MCF 10A (cell line): ENCODE measurements at regions not wholly inside any gene's neighbourhood (a gene's known extent, or its start where the extent isn't known, plus 50 kb on each side); places are given as distances from the start of the nearest gene placed in this dataset.

Source experiments
- BruUV-seq: library from RNA; stranded (reverse); fragments of 400-500 nt; replicated peaks from 2 replicates; lab custom pipeline; 2021; lab: Mats Ljungman, UMichigan
- CTCF ChIA-PET: fragments of 300-600 bp; sonication (Branson Sonifier 250); formaldehyde crosslinking; extraction: SDS; loops from one replicate; lab custom pipeline; 2021; ENCODE audit warnings: antibody characterized with exemption, inconsistent platforms; lab: Yijun Ruan, JAX
- POLR2A ChIA-PET: fragments of 300-600, 350-650 bp; sonication (Branson Sonifier 250); formaldehyde crosslinking; extraction: SDS; loops from one replicate; lab custom pipeline; 2020; ENCODE audit warnings: antibody characterized with exemption, inconsistent platforms; lab: Yijun Ruan, JAX
- DNase-seq: peaks from one replicate; pipeline ENCODE4 v3.0.0-alpha.2; 2018; ENCODE audit not compliant: unreplicated experiment
- H3K27ac Mint-ChIP-seq: one replicate; pipeline ENCODE4 v1.8.0; 2022; ENCODE audit warnings: mild to moderate bottlenecking, low read depth, mixed read lengths; ENCODE audit not compliant: unreplicated experiment
- H3K27me3 Mint-ChIP-seq: one replicate; pipeline ENCODE4 v1.8.0; 2022; ENCODE audit warnings: mixed read lengths; ENCODE audit not compliant: insufficient read depth, unreplicated experiment
- H3K36me3 Mint-ChIP-seq: one replicate; pipeline ENCODE4 v1.8.0; 2022; ENCODE audit warnings: mild to moderate bottlenecking, moderate library complexity, mixed read lengths; ENCODE audit not compliant: insufficient read depth, unreplicated experiment
- H3K4me1 Mint-ChIP-seq: one replicate; pipeline ENCODE4 v1.8.0; 2022; ENCODE audit warnings: mixed read lengths; ENCODE audit not compliant: insufficient read depth, unreplicated experiment
- H3K4me3 Mint-ChIP-seq: one replicate; pipeline ENCODE4 v1.8.0; 2022; ENCODE audit warnings: mild to moderate bottlenecking, moderate library complexity, mixed read lengths; ENCODE audit not compliant: unreplicated experiment
- H3K9me3 Mint-ChIP-seq: one replicate; pipeline ENCODE4 v1.8.0; 2022; ENCODE audit warnings: mixed read lengths; ENCODE audit not compliant: unreplicated experiment
- intact Hi-C: fragments of 100-400 bp; cut with micrococcal nuclease; formaldehyde crosslinking; loops from 2 replicates; pipeline ENCODE4 v1.14.1; 2022
- TF ChIP-seq, protein P1 (sequence below): fragments of 200-600 bp; IDR thresholded peaks from one replicate; pipeline ENCODE4 v1.8.0; 2022; ENCODE audit warnings: antibody characterized with exemption, mild to moderate bottlenecking; ENCODE audit not compliant: unreplicated experiment

DNA sequence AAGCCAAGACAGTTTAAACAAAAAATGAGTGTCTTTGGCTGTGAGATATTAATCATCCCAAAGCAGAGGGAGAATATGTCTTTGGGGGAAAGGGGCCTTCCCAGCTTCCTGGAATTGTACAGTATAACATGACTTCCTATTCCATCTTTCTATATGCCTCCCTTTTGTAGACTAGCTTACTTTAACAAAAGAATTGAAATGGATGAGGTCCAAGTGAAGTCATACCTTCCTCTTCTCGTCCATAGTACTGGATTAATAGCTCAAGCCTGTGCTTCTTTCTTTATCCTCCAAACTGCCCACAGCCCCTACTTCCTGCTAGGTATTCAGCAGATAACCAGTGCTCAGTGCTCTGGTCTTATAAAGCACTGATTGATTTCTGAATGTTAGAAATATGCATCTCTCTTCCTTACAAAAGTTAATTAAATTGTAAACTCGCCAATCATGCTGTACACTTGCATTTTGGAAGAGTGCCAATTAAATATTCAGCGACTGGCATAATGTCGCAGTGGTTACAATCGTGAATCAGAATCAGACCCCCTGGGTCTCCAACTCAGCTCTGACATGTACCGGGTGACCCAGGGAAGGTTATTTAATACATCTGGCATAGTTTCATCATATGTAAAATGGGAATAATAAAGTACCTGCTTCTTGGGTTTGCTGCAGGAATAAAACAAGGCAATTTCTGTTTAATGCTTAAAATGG, 325.1 kb downstream of the RND3 start:
- no TSS peak for BruUV-seq
- TF ChIP-seq, protein P1, sequence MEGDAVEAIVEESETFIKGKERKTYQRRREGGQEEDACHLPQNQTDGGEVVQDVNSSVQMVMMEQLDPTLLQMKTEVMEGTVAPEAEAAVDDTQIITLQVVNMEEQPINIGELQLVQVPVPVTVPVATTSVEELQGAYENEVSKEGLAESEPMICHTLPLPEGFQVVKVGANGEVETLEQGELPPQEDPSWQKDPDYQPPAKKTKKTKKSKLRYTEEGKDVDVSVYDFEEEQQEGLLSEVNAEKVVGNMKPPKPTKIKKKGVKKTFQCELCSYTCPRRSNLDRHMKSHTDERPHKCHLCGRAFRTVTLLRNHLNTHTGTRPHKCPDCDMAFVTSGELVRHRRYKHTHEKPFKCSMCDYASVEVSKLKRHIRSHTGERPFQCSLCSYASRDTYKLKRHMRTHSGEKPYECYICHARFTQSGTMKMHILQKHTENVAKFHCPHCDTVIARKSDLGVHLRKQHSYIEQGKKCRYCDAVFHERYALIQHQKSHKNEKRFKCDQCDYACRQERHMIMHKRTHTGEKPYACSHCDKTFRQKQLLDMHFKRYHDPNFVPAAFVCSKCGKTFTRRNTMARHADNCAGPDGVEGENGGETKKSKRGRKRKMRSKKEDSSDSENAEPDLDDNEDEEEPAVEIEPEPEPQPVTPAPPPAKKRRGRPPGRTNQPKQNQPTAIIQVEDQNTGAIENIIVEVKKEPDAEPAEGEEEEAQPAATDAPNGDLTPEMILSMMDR = no peak
- peaks cover 11% of the 10 kb centered on the region for H3K4me1 Mint-ChIP-seq
- ChIA-PET POLR2A (interaction anchor here (0.5 to 0.6 kb wide), 2 partner anchors 17 to 416 kb away, joined by 3 read pairs; no protein-coding TSS in a partner anchor), CTCF (interaction anchor here (0.5 to 0.9 kb wide), 4 partner anchors 36 to 1135 kb away, joined by 3 to 5 read pairs (median 4); no protein-coding TSS in a partner anchor)
- no peak for DNase-seq
- no peak overlapping the region for H3K4me3 Mint-ChIP-seq
- no peaks in the 10 kb centered on the region for H3K9me3 Mint-ChIP-seq
- intact Hi-C loops = no loop called here
- H3K27ac Mint-ChIP-seq = no peak overlapping the region
- H3K36me3 Mint-ChIP-seq = no peaks in the 10 kb centered on the region
- H3K27me3 Mint-ChIP-seq = no peaks in the 10 kb centered on the region

DNA sequence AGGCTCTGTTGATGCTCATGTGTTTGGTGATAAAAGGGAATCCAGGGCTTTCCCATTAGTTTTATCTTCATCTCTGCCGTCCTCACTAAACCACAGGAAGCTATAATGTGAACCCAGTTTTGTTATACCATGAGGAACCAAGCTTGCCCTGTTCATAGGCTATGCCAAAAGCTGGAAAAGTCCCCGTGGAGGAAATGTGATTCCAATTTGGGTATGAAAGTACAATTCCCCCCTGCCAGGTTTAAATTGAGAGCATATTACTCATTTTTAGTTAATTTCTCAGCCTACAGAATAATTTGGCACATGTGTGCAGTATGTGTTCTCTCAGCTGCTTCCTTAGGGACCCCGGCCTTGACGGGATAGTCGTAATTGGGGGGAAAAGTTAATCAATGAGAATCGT, 327.4 kb downstream of the RND3 start:
- POLR2A ChIA-PET = interaction anchor here (0.9 to 1.2 kb wide), 2 partner anchors 8 to 11 kb away, joined by 3 to 4 read pairs; no protein-coding TSS in a partner anchor
- H3K27ac Mint-ChIP-seq = no peak overlapping the region
- CTCF ChIA-PET = no interaction called here
- no TSS peak for BruUV-seq
- intact Hi-C loops = no loop called here
- H3K4me1 Mint-ChIP-seq = no peaks in the 10 kb centered on the region
- no peak overlapping the region for H3K4me3 Mint-ChIP-seq
- H3K36me3 Mint-ChIP-seq = no peaks in the 10 kb centered on the region
- DNase-seq = no peak
- no peaks in the 10 kb centered on the region for H3K9me3 Mint-ChIP-seq
- TF ChIP-seq, protein P1 = no peak
- H3K27me3 Mint-ChIP-seq = no peaks in the 10 kb centered on the region

DNA sequence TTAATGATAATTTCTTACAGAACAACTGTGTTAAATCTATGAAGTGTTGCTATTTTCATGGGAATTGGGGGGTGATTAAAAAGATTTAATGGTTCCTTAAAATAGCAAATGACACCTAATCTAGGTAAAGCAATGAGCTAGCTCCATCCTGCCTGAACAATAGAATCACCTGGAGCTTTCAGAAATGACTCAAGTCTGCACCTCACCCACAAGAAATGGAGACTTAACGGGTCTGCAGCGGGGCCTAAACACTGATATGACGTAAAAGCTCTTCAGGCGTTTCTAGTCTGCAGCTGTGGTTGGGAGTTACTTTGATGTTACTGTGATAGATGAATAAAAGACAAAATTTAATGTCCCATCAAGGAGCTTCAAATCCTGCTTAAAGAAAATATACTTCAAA, 328.2 kb downstream of the RND3 start:
- Mint-ChIP-seq H3K9me3 (no peaks in the 10 kb centered on the region), H3K36me3 (no peaks in the 10 kb centered on the region), H3K4me3 (no peak overlapping the region), H3K27ac (no peak overlapping the region), H3K27me3 (no peaks in the 10 kb centered on the region), H3K4me1 (peaks cover 6% of the 10 kb centered on the region)
- ChIA-PET POLR2A (interaction anchor here (0.9 to 1.2 kb wide), 2 partner anchors 9 to 11 kb away, joined by 3 to 4 read pairs; no protein-coding TSS in a partner anchor), CTCF (no interaction called here)
- no TSS peak for BruUV-seq
- intact Hi-C loops = no loop called here
- TF ChIP-seq, protein P1 = no peak
- no peak for DNase-seq

DNA sequence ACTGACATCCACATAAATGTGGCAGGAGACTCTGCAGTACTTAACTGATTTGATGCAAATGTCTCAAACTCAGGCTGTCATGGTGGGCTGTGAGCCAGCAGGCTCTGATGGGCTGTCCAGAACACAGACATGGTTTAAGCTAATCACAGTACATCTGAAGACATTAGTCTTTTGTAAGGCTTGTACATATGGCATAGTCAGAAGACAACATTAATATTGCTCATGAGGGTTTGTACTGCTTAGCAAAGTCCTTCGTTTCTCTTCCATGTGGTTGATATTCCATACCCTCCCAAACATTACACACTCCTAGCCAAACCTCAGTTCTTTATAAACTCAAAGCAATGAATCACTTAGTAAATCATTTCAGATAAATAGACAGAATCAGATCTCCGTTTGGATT, 330.6 kb downstream of the RND3 start:
- H3K4me3 Mint-ChIP-seq = no peak overlapping the region
- no peak overlapping the region for H3K27ac Mint-ChIP-seq
- CTCF ChIA-PET = interaction anchor here (0.7 to 0.8 kb wide), 2 partner anchors 22 to 48 kb away, joined by 4 read pairs; no protein-coding TSS in a partner anchor
- H3K9me3 Mint-ChIP-seq = no peaks in the 10 kb centered on the region
- POLR2A ChIA-PET = no interaction called here
- H3K4me1 Mint-ChIP-seq = peaks cover 11% of the 10 kb centered on the region
- intact Hi-C loops = no loop called here
- DNase-seq = no peak
- TF ChIP-seq, protein P1 = no peak
- no peaks in the 10 kb centered on the region for H3K36me3 Mint-ChIP-seq
- no TSS peak for BruUV-seq
- no peaks in the 10 kb centered on the region for H3K27me3 Mint-ChIP-seq
